Omental fat pad (tissue), 3 donors: ENCODE measurements at regions not wholly inside any gene's neighbourhood (a gene's known extent, or its start where the extent isn't known, plus 50 kb on each side); places are given as distances from the start of the nearest gene placed in this dataset.

Experiments
- ATAC-seq: fragments of 150-250 bp; one replicate; pipeline ENCODE4 v1.9.1; 2016; ENCODE audit warnings: mild to moderate bottlenecking, moderate library complexity; ENCODE audit not compliant: low FRiP score
- DNase-seq: peaks from one replicate; pipeline ENCODE4 v3.0.0-alpha.2; 2019; ENCODE audit warnings: low spot score
- TF ChIP-seq, protein P1 (sequence below), 3 donors: fragments of 450-650 bp; IDR thresholded peaks; one replicate each; pipeline ENCODE4 v1.5.1; 2016 to 2017; ENCODE audit warnings: antibody characterized with exemption in 3 of 3, mild to moderate bottlenecking in 3 of 3, moderate library complexity in 2 of 3

DNA sequence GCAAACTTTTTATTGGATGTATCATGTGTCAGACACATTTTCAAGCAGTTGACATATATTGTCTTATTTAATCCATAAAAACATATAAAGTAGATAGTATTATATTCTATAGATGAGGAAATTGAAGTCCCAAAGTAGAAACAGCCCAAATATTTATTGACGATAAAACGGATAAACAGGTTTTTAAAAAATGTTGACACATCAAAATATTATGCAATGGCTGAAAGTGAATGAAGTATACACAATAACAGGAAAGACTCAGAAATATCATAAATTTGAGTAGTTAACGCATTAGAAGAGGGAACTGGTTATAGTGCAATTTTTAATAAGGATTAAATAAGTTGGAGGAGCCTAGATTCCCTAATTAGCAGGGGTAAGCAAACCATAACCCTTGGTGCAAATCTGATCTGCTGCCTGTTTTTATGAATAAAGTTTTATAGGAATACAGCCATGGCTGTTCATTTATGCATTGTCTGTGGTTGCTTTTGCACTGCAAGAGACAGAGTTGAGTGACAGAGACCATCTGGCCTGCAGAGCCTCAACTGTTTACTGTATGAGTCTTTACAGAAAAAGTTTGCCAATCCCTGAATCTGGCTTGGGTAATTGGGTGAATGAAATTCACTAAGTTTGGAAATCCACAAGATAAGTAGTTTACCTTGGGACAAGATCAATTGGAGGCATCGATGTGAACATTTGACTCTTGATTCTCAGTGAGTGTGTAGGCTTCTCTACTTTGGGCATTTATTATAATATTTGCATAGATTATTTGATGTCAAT lies 50.6 kb upstream of the EXOC2 start:
- no peak for ATAC-seq
- DNase-seq, result no peak
- TF ChIP-seq, protein P1, sequence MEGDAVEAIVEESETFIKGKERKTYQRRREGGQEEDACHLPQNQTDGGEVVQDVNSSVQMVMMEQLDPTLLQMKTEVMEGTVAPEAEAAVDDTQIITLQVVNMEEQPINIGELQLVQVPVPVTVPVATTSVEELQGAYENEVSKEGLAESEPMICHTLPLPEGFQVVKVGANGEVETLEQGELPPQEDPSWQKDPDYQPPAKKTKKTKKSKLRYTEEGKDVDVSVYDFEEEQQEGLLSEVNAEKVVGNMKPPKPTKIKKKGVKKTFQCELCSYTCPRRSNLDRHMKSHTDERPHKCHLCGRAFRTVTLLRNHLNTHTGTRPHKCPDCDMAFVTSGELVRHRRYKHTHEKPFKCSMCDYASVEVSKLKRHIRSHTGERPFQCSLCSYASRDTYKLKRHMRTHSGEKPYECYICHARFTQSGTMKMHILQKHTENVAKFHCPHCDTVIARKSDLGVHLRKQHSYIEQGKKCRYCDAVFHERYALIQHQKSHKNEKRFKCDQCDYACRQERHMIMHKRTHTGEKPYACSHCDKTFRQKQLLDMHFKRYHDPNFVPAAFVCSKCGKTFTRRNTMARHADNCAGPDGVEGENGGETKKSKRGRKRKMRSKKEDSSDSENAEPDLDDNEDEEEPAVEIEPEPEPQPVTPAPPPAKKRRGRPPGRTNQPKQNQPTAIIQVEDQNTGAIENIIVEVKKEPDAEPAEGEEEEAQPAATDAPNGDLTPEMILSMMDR (IDR thresholded peaks at IDR 0.05), result no peak
